Sigmoid colon (tissue), 4 donors: ENCODE measurements at regions not wholly inside any gene's neighbourhood (a gene's known extent, or its start where the extent isn't known, plus 50 kb on each side); places are given as distances from the start of the nearest gene placed in this dataset.

Experiments used
- CTCF ChIP-seq, 4 experiments: fragments of 450-650 bp in 3 of 4; fragments of 200-600 bp in 1 of 4; IDR thresholded peaks; one replicate each; pipeline ENCODE4 v1.5.1; 2016 to 2019; ENCODE audit warnings: antibody characterized with exemption in 4 of 4, mild to moderate bottlenecking in 3 of 4, moderate library complexity in 2 of 4
- EP300 ChIP-seq, 4 donors: sonication (generic); formaldehyde crosslinking; IDR thresholded peaks; one replicate each; pipeline ENCODE4 v1.6.1; 2017; ENCODE audit warnings: antibody characterized with exemption in 4 of 4
- POLR2A ChIP-seq, 2 donors: fragments of 450-650 bp; IDR thresholded peaks; one replicate each; pipeline ENCODE4 v1.6.1; 2016; ENCODE audit warnings: antibody characterized with exemption in 2 of 2, mild to moderate bottlenecking in 2 of 2, moderate library complexity in 2 of 2

- TF ChIP-seq POLR2A (IDR thresholded peaks at IDR 0.05) = no peak
- TF ChIP-seq CTCF (IDR thresholded peaks at IDR 0.05) = no peak
- TF ChIP-seq EP300 (IDR thresholded peaks at IDR 0.05) = no peak
These were observed 126.3 kb upstream of the SEC61G start for GRCh38 chr7:54885285-54885684.
